ENCODE measurements at regions not wholly inside any gene's neighbourhood (a gene's known extent, or its start where the extent isn't known, plus 50 kb on each side); places are given as distances from the start of the nearest gene placed in this dataset.

DNA sequence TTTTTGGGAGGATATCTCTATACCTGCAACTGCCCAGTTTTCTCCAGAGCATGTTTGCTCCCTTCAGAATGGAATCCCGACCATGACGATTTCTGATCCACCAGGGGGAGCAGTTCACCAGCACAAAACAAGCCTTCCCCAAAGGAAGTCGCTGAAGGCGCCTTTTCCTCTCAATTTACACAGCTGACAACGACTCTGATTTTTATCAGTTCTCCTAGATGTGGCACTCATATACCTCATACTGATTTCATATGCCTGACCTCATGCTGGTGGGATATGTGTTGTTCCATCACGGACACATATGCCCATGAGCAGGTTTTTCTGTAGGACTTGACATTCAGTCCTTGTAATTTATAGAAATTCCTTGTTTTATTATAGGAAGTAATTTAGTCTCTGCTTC, 1028.2 kb downstream of the MCTP2 start (continued):
- TF ChIP-seq, protein P1, sequence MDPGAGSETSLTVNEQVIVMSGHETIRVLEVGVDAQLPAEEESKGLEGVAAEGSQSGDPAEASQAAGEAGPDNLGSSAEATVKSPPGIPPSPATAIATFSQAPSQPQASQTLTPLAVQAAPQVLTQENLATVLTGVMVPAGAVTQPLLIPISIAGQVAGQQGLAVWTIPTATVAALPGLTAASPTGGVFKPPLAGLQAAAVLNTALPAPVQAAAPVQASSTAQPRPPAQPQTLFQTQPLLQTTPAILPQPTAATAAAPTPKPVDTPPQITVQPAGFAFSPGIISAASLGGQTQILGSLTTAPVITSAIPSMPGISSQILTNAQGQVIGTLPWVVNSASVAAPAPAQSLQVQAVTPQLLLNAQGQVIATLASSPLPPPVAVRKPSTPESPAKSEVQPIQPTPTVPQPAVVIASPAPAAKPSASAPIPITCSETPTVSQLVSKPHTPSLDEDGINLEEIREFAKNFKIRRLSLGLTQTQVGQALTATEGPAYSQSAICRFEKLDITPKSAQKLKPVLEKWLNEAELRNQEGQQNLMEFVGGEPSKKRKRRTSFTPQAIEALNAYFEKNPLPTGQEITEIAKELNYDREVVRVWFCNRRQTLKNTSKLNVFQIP (CRISPR knock-in tag; IDR thresholded peaks at IDR 0.05; ENCODE audit: borderline replicate concordance, low read depth) = no peak
- TF ChIP-seq ARNTL (CRISPR knock-in tag; IDR thresholded peaks at IDR 0.05; ENCODE audit: borderline replicate concordance, low read depth) = no peak
- no peak for TF ChIP-seq SNAI2 (CRISPR knock-in tag; IDR thresholded peaks at IDR 0.05)
- no peak for TF ChIP-seq ZNF565 (CRISPR knock-in tag; conservative IDR thresholded peaks at IDR 0.05; ENCODE audit: low read depth)

DNA sequence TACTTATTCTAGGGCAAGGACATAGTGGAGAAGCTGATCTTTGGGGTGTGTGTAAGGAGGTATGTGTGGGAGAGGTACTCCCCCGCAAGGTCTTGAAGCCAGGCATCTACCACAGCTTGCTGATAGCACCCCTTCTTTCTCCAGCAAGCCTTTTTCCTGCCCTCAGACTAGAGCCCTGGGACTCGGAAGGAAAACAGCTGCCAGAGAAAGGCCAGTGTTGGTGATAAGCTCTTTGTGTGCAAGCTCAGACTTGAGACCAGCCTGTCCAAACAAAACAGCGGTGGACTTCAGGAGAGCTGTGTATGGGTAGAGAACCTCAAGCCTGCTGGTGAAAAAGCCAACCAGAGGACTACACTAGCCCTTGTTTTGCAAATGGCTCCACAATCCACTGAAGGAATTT, 1028.6 kb downstream of the MCTP2 start:
- ATAC-seq = no peak
- no peak for TF ChIP-seq ZFP30 (CRISPR knock-in tag; IDR thresholded peaks at IDR 0.05)

DNA sequence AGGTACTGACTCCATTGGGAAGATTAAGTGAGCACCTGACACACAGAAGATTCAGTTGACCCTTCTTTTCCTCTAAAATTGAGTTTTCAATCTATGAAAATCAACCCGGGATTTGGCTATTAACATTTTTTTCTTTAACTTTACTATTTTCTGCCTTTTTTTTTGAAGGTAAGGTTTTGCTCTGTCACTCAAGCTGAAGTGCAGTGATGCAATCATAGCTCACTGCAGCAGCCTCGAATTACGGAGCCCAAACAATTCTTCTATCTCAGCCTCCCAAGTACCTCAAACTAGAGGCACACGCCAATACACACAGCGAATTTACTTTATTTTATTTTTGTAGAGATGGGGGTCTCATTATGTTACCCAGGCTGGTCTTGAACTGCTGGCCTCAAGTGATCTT, 1029.5 kb downstream of the MCTP2 start:
- no peak for TF ChIP-seq ZC3H10 (CRISPR knock-in tag; IDR thresholded peaks at IDR 0.05)
- no peak for TF ChIP-seq ESRRG (CRISPR knock-in tag; IDR thresholded peaks at IDR 0.05)
- TF ChIP-seq SNAI2 (CRISPR knock-in tag; IDR thresholded peaks at IDR 0.05) = no peak
- TF ChIP-seq, protein P2, sequence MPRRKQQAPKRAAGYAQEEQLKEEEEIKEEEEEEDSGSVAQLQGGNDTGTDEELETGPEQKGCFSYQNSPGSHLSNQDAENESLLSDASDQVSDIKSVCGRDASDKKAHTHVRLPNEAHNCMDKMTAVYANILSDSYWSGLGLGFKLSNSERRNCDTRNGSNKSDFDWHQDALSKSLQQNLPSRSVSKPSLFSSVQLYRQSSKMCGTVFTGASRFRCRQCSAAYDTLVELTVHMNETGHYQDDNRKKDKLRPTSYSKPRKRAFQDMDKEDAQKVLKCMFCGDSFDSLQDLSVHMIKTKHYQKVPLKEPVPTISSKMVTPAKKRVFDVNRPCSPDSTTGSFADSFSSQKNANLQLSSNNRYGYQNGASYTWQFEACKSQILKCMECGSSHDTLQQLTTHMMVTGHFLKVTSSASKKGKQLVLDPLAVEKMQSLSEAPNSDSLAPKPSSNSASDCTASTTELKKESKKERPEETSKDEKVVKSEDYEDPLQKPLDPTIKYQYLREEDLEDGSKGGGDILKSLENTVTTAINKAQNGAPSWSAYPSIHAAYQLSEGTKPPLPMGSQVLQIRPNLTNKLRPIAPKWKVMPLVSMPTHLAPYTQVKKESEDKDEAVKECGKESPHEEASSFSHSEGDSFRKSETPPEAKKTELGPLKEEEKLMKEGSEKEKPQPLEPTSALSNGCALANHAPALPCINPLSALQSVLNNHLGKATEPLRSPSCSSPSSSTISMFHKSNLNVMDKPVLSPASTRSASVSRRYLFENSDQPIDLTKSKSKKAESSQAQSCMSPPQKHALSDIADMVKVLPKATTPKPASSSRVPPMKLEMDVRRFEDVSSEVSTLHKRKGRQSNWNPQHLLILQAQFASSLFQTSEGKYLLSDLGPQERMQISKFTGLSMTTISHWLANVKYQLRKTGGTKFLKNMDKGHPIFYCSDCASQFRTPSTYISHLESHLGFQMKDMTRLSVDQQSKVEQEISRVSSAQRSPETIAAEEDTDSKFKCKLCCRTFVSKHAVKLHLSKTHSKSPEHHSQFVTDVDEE (CRISPR knock-in tag; IDR thresholded peaks at IDR 0.05) = no peak
- TF ChIP-seq OSR1 (CRISPR knock-in tag; IDR thresholded peaks at IDR 0.05) = no peak
- TF ChIP-seq ISL1 (CRISPR knock-in tag; IDR thresholded peaks at IDR 0.05) = no peak
- TF ChIP-seq, protein P3, sequence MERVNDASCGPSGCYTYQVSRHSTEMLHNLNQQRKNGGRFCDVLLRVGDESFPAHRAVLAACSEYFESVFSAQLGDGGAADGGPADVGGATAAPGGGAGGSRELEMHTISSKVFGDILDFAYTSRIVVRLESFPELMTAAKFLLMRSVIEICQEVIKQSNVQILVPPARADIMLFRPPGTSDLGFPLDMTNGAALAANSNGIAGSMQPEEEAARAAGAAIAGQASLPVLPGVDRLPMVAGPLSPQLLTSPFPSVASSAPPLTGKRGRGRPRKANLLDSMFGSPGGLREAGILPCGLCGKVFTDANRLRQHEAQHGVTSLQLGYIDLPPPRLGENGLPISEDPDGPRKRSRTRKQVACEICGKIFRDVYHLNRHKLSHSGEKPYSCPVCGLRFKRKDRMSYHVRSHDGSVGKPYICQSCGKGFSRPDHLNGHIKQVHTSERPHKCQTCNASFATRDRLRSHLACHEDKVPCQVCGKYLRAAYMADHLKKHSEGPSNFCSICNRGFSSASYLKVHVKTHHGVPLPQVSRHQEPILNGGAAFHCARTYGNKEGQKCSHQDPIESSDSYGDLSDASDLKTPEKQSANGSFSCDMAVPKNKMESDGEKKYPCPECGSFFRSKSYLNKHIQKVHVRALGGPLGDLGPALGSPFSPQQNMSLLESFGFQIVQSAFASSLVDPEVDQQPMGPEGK (CRISPR knock-in tag; IDR thresholded peaks at IDR 0.05; ENCODE audit: borderline replicate concordance) = no peak
- TF ChIP-seq, protein P4, sequence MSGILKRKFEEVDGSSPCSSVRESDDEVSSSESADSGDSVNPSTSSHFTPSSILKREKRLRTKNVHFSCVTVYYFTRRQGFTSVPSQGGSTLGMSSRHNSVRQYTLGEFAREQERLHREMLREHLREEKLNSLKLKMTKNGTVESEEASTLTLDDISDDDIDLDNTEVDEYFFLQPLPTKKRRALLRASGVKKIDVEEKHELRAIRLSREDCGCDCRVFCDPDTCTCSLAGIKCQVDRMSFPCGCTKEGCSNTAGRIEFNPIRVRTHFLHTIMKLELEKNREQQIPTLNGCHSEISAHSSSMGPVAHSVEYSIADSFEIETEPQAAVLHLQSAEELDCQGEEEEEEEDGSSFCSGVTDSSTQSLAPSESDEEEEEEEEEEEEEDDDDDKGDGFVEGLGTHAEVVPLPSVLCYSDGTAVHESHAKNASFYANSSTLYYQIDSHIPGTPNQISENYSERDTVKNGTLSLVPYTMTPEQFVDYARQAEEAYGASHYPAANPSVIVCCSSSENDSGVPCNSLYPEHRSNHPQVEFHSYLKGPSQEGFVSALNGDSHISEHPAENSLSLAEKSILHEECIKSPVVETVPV (CRISPR knock-in tag; IDR thresholded peaks at IDR 0.05) = no peak
- TF ChIP-seq, protein P1 (CRISPR knock-in tag; IDR thresholded peaks at IDR 0.05; ENCODE audit: borderline replicate concordance, low read depth) = no peak
- TF ChIP-seq TOX (CRISPR knock-in tag; IDR thresholded peaks at IDR 0.05; ENCODE audit: borderline replicate concordance) = no peak
- no peak for TF ChIP-seq PPARA (CRISPR knock-in tag; IDR thresholded peaks at IDR 0.05; ENCODE audit: borderline replicate concordance)
- no peak for TF ChIP-seq ZNF70 (CRISPR knock-in tag; IDR thresholded peaks at IDR 0.05)
- TF ChIP-seq RARB (CRISPR knock-in tag; IDR thresholded peaks at IDR 0.05) = no peak
- no peak for TF ChIP-seq GLIS3 (CRISPR knock-in tag; IDR thresholded peaks at IDR 0.05)
- ATAC-seq = no peak

DNA sequence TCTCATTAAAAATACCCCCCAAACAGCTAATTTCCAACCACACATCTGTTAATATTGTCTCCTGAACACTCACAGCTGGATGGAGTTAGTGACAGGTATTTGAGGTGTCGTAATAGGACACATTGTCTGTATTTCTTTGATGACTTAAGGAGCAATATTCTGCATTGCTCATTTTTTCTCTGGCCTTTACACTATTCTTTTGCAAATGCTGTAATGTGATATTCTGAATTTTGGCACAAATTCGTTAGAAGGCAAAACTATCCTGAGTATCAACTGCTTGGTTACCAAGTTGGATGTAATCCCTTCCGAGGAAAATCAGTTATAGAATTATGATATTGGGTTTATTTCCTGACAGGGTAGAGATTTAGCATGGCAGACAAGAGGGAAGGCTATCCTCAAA, 1030.2 kb downstream of the MCTP2 start:
- ATAC-seq = no peak
- no peak for TF ChIP-seq ZNF8 (CRISPR knock-in tag; IDR thresholded peaks at IDR 0.05)
- TF ChIP-seq, protein P1 (CRISPR knock-in tag; IDR thresholded peaks at IDR 0.05; ENCODE audit: borderline replicate concordance, low read depth) = no peak

Measured in SK-N-SH treated with all-trans-retinoic acid at 6 μM for 48 hours (cell line).